IMR-90 (cell line): ENCODE measurements at regions not wholly inside any gene's neighbourhood (a gene's known extent, or its start where the extent isn't known, plus 50 kb on each side); places are given as distances from the start of the nearest gene placed in this dataset.

Source experiments
- ATAC-seq: fragments of 200-7000 bp; cut with Tn5 transposase; 2 replicates; pipeline ENCODE4 v1.9.1; 2020; ENCODE audit warnings: low read depth, mild to moderate bottlenecking, moderate library complexity
- BruUV-seq: library from RNA; stranded (reverse); fragments of 400-500 nt; replicated peaks from 2 replicates; lab custom pipeline; 2021; lab: Mats Ljungman, UMichigan
- CTCF ChIA-PET: fragments of 300-600 bp; formaldehyde crosslinking; extraction: SDS; loops from one replicate; lab custom pipeline; 2021; ENCODE audit warnings: antibody characterized with exemption; lab: Yijun Ruan, JAX
- POLR2A ChIA-PET: fragments of 300-600 bp; sonication (Branson Sonifier 250); formaldehyde crosslinking; loops from one replicate; lab custom pipeline; 2022; ENCODE audit warnings: antibody characterized with exemption; ENCODE audit not compliant: unreplicated experiment; lab: Charles Lee
- DNase-seq: peaks from one replicate; pipeline ENCODE4 v3.0.0; 2013
- H2AFZ ChIP-seq: replicated peaks from 2 replicates; pipeline ENCODE3; 2013; ENCODE audit warnings: low read length, mild to moderate bottlenecking; ENCODE audit not compliant: poor library complexity
- H2AK5ac ChIP-seq: 2 replicates; pipeline ENCODE4 v1.6.1; 2013; ENCODE audit warnings: low read depth, low read length, inconsistent platforms
- H2AK9ac ChIP-seq: replicated peaks from 2 replicates; pipeline ENCODE3; 2013; ENCODE audit warnings: mild to moderate bottlenecking, low read depth, low read length, moderate library complexity; ENCODE audit not compliant: poor library complexity
- H2BK120ac ChIP-seq: 2 replicates; pipeline ENCODE4 v1.6.1; 2013; ENCODE audit warnings: low read depth, low read length, inconsistent platforms
- H2BK15ac ChIP-seq: 3 replicates; pipeline ENCODE4 v1.6.1; 2013; ENCODE audit warnings: low read depth, low read length, inconsistent platforms
- H2BK20ac ChIP-seq: 2 replicates; pipeline ENCODE4 v1.6.1; 2013; ENCODE audit warnings: low read depth, mild to moderate bottlenecking, inconsistent platforms, low read length, moderate library complexity
- H2BK5ac ChIP-seq: 2 replicates; pipeline ENCODE4 v1.6.1; 2013; ENCODE audit warnings: mild to moderate bottlenecking, low read depth, low read length, inconsistent platforms; ENCODE audit not compliant: poor library complexity, severe bottlenecking
- H3K14ac ChIP-seq: replicated peaks from 2 replicates; pipeline ENCODE4 v1.6.1; 2013; ENCODE audit warnings: low read depth, low read length, inconsistent platforms
- H3K18ac ChIP-seq: 2 replicates; pipeline ENCODE4 v1.6.1; 2013; ENCODE audit warnings: low read depth, low read length, control low read depth
- H3K23ac ChIP-seq: 2 replicates; pipeline ENCODE4 v1.6.1; 2013; ENCODE audit warnings: low read depth, low read length, inconsistent platforms
- H3K27ac ChIP-seq: 2 replicates; pipeline ENCODE4 v1.5.1; 2013; ENCODE audit warnings: mild to moderate bottlenecking, control low read depth, low read length; ENCODE audit not compliant: insufficient read depth
- H3K27me3 ChIP-seq: 2 replicates; pipeline ENCODE4 v1.6.1; 2013; ENCODE audit warnings: low read length; ENCODE audit not compliant: control insufficient read depth, insufficient read depth
- H3K36me3 ChIP-seq: 2 replicates; pipeline ENCODE4 v1.6.1; 2013; ENCODE audit warnings: low read length, mixed read lengths; ENCODE audit not compliant: control insufficient read depth, insufficient read depth
- H3K4ac ChIP-seq: 2 replicates; pipeline ENCODE4 v1.6.1; 2013; ENCODE audit warnings: low read depth, low read length, inconsistent platforms
- H3K4me1 ChIP-seq: 2 replicates; pipeline ENCODE4 v1.6.1; 2013; ENCODE audit warnings: low read length, mixed read lengths; ENCODE audit not compliant: control insufficient read depth, insufficient read depth
- H3K4me2 ChIP-seq: 2 replicates; pipeline ENCODE4 v1.6.1; 2013; ENCODE audit warnings: low read depth, mild to moderate bottlenecking, control low read depth, low read length, moderate library complexity
- H3K4me3 ChIP-seq: 2 replicates; pipeline ENCODE4 v1.5.1; 2013; ENCODE audit warnings: low read depth, mild to moderate bottlenecking, control low read depth, low read length, moderate library complexity; ENCODE audit not compliant: insufficient read depth
- H3K56ac ChIP-seq: 2 replicates; pipeline ENCODE4 v1.6.1; 2013; ENCODE audit warnings: low read length, inconsistent platforms; ENCODE audit not compliant: insufficient read depth; ENCODE audit errors: extremely low read depth
- H3K79me1 ChIP-seq, 2 experiments: 2 replicates each; pipeline ENCODE4 v1.6.1; 2013; ENCODE audit warnings: low read length in 2 of 2, inconsistent platforms in 1 of 2, low read depth in 1 of 2
- H3K9ac ChIP-seq: 2 replicates; pipeline ENCODE4 v1.6.1; 2013; ENCODE audit warnings: low read depth, low read length, control low read depth
- H3K9me1 ChIP-seq: 2 replicates; pipeline ENCODE4 v1.6.1; 2013; ENCODE audit warnings: low read length, inconsistent platforms; ENCODE audit not compliant: insufficient read depth
- H3K9me3 ChIP-seq: 2 replicates; pipeline ENCODE4 v1.6.1; 2013; ENCODE audit warnings: low read length; ENCODE audit not compliant: control insufficient read depth, insufficient read depth
- H4K20me1 ChIP-seq: 2 replicates; pipeline ENCODE4 v1.6.1; 2013; ENCODE audit warnings: low read length, inconsistent platforms; ENCODE audit not compliant: insufficient read depth
- H4K5ac ChIP-seq: 2 replicates; pipeline ENCODE4 v1.6.1; 2013; ENCODE audit warnings: mild to moderate bottlenecking, low read depth, low read length, control low read depth
- H4K8ac ChIP-seq, 2 experiments: 2 replicates each; pipeline ENCODE4 v1.6.1; 2013; ENCODE audit warnings: low read depth in 2 of 2, low read length in 2 of 2, control low read depth in 1 of 2, inconsistent platforms in 1 of 2
- H4K91ac ChIP-seq: 2 replicates; pipeline ENCODE4 v1.6.1; 2013; ENCODE audit warnings: low read depth, low read length, inconsistent platforms; ENCODE audit not compliant: insufficient read depth
- CEBPB ChIP-seq: IDR thresholded peaks from 2 replicates; pipeline ENCODE4 v1.6.1; 2012; ENCODE audit warnings: low read depth, low read length, improper control_type of control experiment
- CHD1 ChIP-seq: IDR thresholded peaks from 2 replicates; pipeline ENCODE4 v1.6.1; 2012; ENCODE audit warnings: low read depth, low read length, improper control_type of control experiment
- FOS ChIP-seq: fragments of 150-350 bp; IDR thresholded peaks from 2 replicates; pipeline ENCODE4 v1.6.1; 2016; ENCODE audit warnings: low read depth, low read length
- NFE2L2 ChIP-seq: fragments of 150-350 bp; IDR thresholded peaks from 2 replicates; pipeline ENCODE4 v1.6.1; 2016; ENCODE audit warnings: low read depth, mild to moderate bottlenecking, low read length
- POLR2A ChIP-seq: IDR thresholded peaks from 2 replicates; pipeline ENCODE4 v1.6.1; 2012; ENCODE audit warnings: mild to moderate bottlenecking, low read depth, low read length
- RAD21 ChIP-seq: IDR thresholded peaks from 2 replicates; pipeline ENCODE4 v1.6.1; 2012; ENCODE audit warnings: low read length, improper control_type of control experiment
- WGBS, 2 experiments: methylation state at CpG; one replicate each; pipeline versions ENCODE4 v1.1.5 to v1.1.7; 2013; ENCODE audit warnings: missing lambda C conversion rate in 2 of 2; ENCODE audit not compliant: insufficient read length in 1 of 2; ENCODE audit errors: extremely low coverage in 2 of 2; 5-methylcytosine and 5-hydroxymethylcytosine counted together
- dilution Hi-C: fragments of 300-500 bp; cut with HindIII; formaldehyde crosslinking; loops from one replicate; pipeline ENCODE4 v1.14.3; 2018; ENCODE audit warnings: low sequenced_read_pairs; ENCODE audit not compliant: unreplicated experiment
- in situ Hi-C: fragments of 300-500 bp; cut with MboI; formaldehyde crosslinking; loops from 3 replicates; pipeline ENCODE4 v1.14.3; 2019; ENCODE audit warnings: low sequenced_read_pairs, inconsistent platforms, mixed read lengths
- intact Hi-C: fragments of 100-400 bp; cut with micrococcal nuclease; formaldehyde crosslinking; loops from 2 replicates; pipeline ENCODE4 v1.10.0; 2022
- TF ChIP-seq, protein P1 (sequence below): conservative IDR thresholded peaks from 2 replicates; pipeline ENCODE4 v1.5.1; 2012; ENCODE audit warnings: mild to moderate bottlenecking, low read depth, low read length, improper control_type of control experiment
- TF ChIP-seq, protein P2 (sequence below): fragments of 150-350 bp; IDR thresholded peaks from 2 replicates; pipeline ENCODE4 v1.6.1; 2017; ENCODE audit warnings: mild to moderate bottlenecking, antibody characterized with exemption, low read length, low read depth

DNA sequence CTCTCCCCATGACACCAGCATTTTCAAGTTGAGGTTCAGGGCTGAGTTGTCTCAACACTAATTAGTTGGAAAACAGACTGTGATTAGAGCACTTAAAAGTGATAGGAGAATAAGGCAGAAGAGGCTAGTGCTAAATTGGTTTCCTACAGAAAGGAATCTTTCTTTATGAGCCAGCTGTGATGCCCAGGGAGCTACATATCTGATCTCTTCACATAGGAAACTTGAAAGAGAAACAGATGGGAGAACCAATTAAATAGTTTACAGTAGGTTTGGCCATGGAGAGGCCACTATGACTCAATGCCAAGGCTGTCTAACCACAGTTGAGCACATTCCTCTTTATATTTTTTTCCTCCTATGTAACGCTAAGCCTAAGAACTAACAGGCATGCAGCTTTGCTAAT is 418.3 kb upstream of the CYRIA start:
- Histone ChIP-seq H3K4ac (no peak overlapping the region), H2BK15ac (no peak overlapping the region), H2BK20ac (no peak overlapping the region), H4K20me1 (no peaks in the 10 kb centered on the region), H3K23ac (no peak overlapping the region), H3K9ac (no peak overlapping the region), H3K9me3 (peaks cover 6% of the 10 kb centered on the region), H3K27me3 (no peaks in the 10 kb centered on the region), H3K4me2 (no peak overlapping the region), H2AK5ac (no peak overlapping the region), H2BK120ac (no peak overlapping the region), H4K5ac (no peak overlapping the region), H3K14ac (no peak overlapping the region), H2AFZ (no peak overlapping the region), H3K4me3 (no peak overlapping the region), H2BK5ac (no peak overlapping the region), H3K4me1 (no peaks in the 10 kb centered on the region), H3K9me1 (no peaks in the 10 kb centered on the region), H4K91ac (no peak overlapping the region), H3K79me1 (no peaks in the 10 kb centered on the region), H3K56ac (no peak overlapping the region), H2AK9ac (no peak overlapping the region), H4K8ac (no peak overlapping the region), H3K18ac (no peak overlapping the region), H3K27ac (no peak overlapping the region), H3K36me3 (no peaks in the 10 kb centered on the region)
- ATAC-seq (no peak), DNase-seq (no peak)
- POLR2A ChIA-PET, result no interaction called here
- intact Hi-C loops (no loop called here), dilution Hi-C loops (no loop called here), in situ Hi-C loops (no loop called here)
- no CpG with 5 or more reads among the region's 1 CpG for WGBS, 2 experiments
- TF ChIP-seq RAD21, result no peak
- TF ChIP-seq FOS, result no peak
- TF ChIP-seq, protein P1, sequence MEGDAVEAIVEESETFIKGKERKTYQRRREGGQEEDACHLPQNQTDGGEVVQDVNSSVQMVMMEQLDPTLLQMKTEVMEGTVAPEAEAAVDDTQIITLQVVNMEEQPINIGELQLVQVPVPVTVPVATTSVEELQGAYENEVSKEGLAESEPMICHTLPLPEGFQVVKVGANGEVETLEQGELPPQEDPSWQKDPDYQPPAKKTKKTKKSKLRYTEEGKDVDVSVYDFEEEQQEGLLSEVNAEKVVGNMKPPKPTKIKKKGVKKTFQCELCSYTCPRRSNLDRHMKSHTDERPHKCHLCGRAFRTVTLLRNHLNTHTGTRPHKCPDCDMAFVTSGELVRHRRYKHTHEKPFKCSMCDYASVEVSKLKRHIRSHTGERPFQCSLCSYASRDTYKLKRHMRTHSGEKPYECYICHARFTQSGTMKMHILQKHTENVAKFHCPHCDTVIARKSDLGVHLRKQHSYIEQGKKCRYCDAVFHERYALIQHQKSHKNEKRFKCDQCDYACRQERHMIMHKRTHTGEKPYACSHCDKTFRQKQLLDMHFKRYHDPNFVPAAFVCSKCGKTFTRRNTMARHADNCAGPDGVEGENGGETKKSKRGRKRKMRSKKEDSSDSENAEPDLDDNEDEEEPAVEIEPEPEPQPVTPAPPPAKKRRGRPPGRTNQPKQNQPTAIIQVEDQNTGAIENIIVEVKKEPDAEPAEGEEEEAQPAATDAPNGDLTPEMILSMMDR, result no peak
- TF ChIP-seq CEBPB, result no peak
- TF ChIP-seq, protein P2, sequence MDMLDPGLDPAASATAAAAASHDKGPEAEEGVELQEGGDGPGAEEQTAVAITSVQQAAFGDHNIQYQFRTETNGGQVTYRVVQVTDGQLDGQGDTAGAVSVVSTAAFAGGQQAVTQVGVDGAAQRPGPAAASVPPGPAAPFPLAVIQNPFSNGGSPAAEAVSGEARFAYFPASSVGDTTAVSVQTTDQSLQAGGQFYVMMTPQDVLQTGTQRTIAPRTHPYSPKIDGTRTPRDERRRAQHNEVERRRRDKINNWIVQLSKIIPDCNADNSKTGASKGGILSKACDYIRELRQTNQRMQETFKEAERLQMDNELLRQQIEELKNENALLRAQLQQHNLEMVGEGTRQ, result no peak
- no peak for TF ChIP-seq NFE2L2
- TF ChIP-seq CHD1, result no peak
- TF ChIP-seq POLR2A, result no peak
- CTCF ChIA-PET, result no interaction called here
- no TSS peak for BruUV-seq
